ENCODE measurements at regions not wholly inside any gene's neighbourhood (a gene's known extent, or its start where the extent isn't known, plus 50 kb on each side); places are given as distances from the start of the nearest gene placed in this dataset.

DNA sequence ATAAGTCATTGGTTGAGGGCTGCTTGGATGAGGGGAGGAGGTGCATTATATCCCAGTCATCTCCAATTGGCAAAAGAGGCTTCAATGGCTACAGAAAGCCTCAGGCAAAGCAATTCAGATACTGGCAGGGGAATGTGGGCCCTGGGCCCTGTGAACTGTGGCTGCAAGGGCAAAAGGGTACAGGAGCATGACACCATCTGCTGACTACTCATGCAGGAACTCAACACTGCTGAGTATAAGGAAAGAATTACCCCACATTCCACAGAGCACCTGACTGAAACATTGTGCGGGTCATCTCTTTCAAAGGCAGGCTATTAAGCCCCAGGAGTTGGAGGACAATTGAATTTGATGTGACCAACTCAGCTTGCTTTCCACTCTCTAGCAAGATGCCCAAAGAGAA lies 92.1 kb upstream of the SPTLC3 start:
- Histone ChIP-seq H3K9ac (no peak overlapping the region), H3K4me3 (IDR thresholded peaks at IDR 0.05; ENCODE audit: insufficient read depth, low read depth, low read length) (no peak overlapping the region), H3K27me3 (ENCODE audit: insufficient read depth, low read depth) (no peaks in the 10 kb centered on the region), H3K4me1 (ENCODE audit: low read depth, poor library complexity, severe bottlenecking) (no peaks in the 10 kb centered on the region), H2AFZ (ENCODE audit: low read depth) (no peak overlapping the region), H4K20me1 (ENCODE audit: insufficient read depth) (no peaks in the 10 kb centered on the region), H3K36me3 (ENCODE audit: insufficient read depth) (no peaks in the 10 kb centered on the region), H3K79me2 (ENCODE audit: insufficient read depth, low read depth) (no peaks in the 10 kb centered on the region), H3K4me2 (no peak overlapping the region), H3K27ac (no peak overlapping the region)
- TF ChIP-seq, protein P1, sequence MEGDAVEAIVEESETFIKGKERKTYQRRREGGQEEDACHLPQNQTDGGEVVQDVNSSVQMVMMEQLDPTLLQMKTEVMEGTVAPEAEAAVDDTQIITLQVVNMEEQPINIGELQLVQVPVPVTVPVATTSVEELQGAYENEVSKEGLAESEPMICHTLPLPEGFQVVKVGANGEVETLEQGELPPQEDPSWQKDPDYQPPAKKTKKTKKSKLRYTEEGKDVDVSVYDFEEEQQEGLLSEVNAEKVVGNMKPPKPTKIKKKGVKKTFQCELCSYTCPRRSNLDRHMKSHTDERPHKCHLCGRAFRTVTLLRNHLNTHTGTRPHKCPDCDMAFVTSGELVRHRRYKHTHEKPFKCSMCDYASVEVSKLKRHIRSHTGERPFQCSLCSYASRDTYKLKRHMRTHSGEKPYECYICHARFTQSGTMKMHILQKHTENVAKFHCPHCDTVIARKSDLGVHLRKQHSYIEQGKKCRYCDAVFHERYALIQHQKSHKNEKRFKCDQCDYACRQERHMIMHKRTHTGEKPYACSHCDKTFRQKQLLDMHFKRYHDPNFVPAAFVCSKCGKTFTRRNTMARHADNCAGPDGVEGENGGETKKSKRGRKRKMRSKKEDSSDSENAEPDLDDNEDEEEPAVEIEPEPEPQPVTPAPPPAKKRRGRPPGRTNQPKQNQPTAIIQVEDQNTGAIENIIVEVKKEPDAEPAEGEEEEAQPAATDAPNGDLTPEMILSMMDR (conservative IDR thresholded peaks at IDR 0.05; ENCODE audit: low read depth, low read length) = no peak

DNA sequence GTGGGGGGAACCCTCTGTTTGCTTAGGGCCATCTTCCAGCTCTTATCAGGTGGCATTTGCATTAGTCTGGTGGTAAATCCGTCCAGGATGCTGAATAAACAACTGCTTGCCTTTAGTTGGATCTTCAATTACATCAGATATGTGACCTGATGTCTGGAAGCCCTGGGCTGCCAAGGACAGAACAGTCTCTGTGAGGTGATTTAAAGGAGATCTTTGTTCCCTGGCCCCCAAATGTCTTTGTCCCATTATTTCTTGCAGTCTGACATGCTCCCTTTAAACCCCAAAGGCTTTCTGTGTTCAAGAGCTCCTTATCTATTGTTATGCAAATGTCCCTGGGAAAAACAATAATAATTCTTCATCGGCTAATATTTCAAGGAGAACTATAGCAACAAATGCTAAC lies 84.6 kb upstream of the SPTLC3 start:
- H3K27ac ChIP-seq = no peak overlapping the region
- H3K27me3 ChIP-seq (ENCODE audit: insufficient read depth, low read depth) = no peaks in the 10 kb centered on the region
- TF ChIP-seq, protein P1 (conservative IDR thresholded peaks at IDR 0.05; ENCODE audit: low read depth, low read length) = no peak
- H3K4me3 ChIP-seq (IDR thresholded peaks at IDR 0.05; ENCODE audit: insufficient read depth, low read depth, low read length) = no peak overlapping the region
- H3K79me2 ChIP-seq (ENCODE audit: insufficient read depth, low read depth) = no peaks in the 10 kb centered on the region
- no peaks in the 10 kb centered on the region for H3K36me3 ChIP-seq (ENCODE audit: insufficient read depth)
- H3K4me2 ChIP-seq = no peak overlapping the region
- H2AFZ ChIP-seq (ENCODE audit: low read depth) = no peak overlapping the region
- no peaks in the 10 kb centered on the region for H3K4me1 ChIP-seq (ENCODE audit: low read depth, poor library complexity, severe bottlenecking)
- no peak overlapping the region for H3K9ac ChIP-seq
- H4K20me1 ChIP-seq (ENCODE audit: insufficient read depth) = no peaks in the 10 kb centered on the region

DNA sequence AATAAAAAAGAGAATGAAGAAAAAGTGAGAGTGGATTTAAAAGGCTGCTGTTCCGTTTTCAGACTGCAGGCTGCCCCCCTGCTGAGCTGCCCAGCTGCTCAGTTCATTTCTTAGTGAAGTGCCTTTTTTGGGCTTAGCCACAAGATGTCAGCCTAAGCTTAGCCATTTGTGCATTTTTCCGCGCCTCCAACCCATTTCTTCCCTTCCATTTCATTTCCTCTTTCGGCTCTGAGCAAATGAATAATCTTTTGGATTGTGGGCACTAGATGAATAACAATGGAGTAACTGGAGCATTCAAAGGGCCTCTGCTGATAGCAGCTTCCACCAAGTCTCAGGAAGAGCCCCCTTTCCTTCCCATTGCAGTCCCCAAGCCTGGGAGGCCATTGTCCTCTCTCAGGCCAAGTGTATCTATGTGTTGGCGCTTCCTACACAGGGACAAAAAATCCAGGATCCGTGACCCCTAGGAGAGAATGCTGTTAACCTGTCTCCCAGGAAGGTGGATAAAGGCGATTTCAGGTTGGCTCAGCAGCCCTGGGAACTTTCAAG lies 83.5 kb upstream of the SPTLC3 start:
- H2AFZ ChIP-seq (ENCODE audit: low read depth) = peak overlapping the region; percentile 18; the same call in 1 of the 2 replicates
- H3K27ac ChIP-seq = no peak overlapping the region
- peak overlapping the region; percentile 48 for H3K4me2 ChIP-seq
- no peaks in the 10 kb centered on the region for H3K79me2 ChIP-seq (ENCODE audit: insufficient read depth, low read depth)
- TF ChIP-seq, protein P1 (conservative IDR thresholded peaks at IDR 0.05; ENCODE audit: low read depth, low read length) = peak; percentile 70
- no peak overlapping the region for H3K9ac ChIP-seq
- no peaks in the 10 kb centered on the region for H3K36me3 ChIP-seq (ENCODE audit: insufficient read depth)
- no peaks in the 10 kb centered on the region for H3K27me3 ChIP-seq (ENCODE audit: insufficient read depth, low read depth)
- H3K4me1 ChIP-seq (ENCODE audit: low read depth, poor library complexity, severe bottlenecking) = no peaks in the 10 kb centered on the region
- H3K4me3 ChIP-seq (IDR thresholded peaks at IDR 0.05; ENCODE audit: insufficient read depth, low read depth, low read length) = no peak overlapping the region
- H4K20me1 ChIP-seq (ENCODE audit: insufficient read depth) = no peaks in the 10 kb centered on the region

DNA sequence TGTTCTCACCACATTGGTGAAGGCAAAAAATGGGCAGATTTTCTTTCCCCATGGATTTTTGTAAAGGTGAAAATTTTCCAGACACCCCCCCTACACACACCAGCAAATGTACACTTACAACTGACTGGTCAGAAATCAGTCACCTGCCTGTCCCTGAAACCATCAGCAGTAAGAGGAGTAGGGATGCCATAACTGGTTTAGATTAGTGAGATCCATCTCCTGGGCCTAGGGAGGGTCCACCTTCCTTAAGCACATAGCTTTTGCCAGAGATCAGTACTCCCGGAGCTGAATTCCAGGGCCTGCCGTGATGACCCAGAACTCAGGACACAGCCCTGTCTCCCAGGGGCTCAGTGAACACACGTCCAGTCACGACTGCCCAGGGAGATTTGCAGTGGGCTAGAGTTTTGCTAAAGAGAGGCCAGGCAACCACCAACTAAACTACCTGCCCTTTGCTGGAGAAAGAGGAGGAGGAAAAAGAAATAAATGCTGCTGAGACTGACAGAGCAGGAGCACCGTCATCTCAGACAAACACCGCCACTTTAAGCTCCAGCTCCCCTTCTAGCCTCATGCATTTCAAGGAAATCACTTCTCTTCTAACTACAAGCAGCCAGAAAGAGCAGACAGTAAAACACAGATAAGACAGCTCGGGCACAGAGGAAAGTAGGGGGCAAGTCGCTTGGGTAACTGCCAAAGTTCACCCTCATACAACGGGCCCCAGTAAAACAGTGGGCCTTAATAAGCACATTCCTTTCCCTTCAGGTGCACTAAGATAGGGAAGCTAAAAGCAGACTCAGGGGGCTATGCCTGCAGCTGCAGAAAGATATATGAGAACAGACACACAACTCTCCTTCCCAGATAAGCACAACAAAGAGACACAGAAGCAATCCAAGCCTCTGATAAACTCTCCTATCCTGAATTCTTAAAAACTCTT lies 82.6 kb upstream of the SPTLC3 start:
- TF ChIP-seq, protein P1 (conservative IDR thresholded peaks at IDR 0.05; ENCODE audit: low read depth, low read length) = no peak
- no peak overlapping the region for H3K4me3 ChIP-seq (IDR thresholded peaks at IDR 0.05; ENCODE audit: insufficient read depth, low read depth, low read length)
- no peak overlapping the region for H2AFZ ChIP-seq (ENCODE audit: low read depth)
- no peaks in the 10 kb centered on the region for H3K27me3 ChIP-seq (ENCODE audit: insufficient read depth, low read depth)
- no peak overlapping the region for H3K4me2 ChIP-seq
- H3K36me3 ChIP-seq (ENCODE audit: insufficient read depth) = no peaks in the 10 kb centered on the region
- no peaks in the 10 kb centered on the region for H3K4me1 ChIP-seq (ENCODE audit: low read depth, poor library complexity, severe bottlenecking)
- no peaks in the 10 kb centered on the region for H4K20me1 ChIP-seq (ENCODE audit: insufficient read depth)
- no peaks in the 10 kb centered on the region for H3K79me2 ChIP-seq (ENCODE audit: insufficient read depth, low read depth)
- H3K27ac ChIP-seq = no peak overlapping the region
- no peak overlapping the region for H3K9ac ChIP-seq

Measured in KMS-11 (cell line).